Stimulated activated CD4-positive, alpha-beta T cell treated with anti-CD3 and anti-CD28 coated beads, Interleukin-1b, Interleukin-23, amount 100 ng/mL, for 4 hours (primary cell): ENCODE measurements at regions not wholly inside any gene's neighbourhood (a gene's known extent, or its start where the extent isn't known, plus 50 kb on each side); places are given as distances from the start of the nearest gene placed in this dataset.
"Not testable (repeated sequence)": the region's sequence is repeated elsewhere in the genome, so short reads cannot be mapped to it uniquely, and the experiment has no call there.

Source experiments
- DNase-seq, 2 donors: peaks; one replicate each; pipeline ENCODE4 v3.0.0-alpha.2; 2020; ENCODE audit warnings: low read depth in 2 of 2

DNA sequence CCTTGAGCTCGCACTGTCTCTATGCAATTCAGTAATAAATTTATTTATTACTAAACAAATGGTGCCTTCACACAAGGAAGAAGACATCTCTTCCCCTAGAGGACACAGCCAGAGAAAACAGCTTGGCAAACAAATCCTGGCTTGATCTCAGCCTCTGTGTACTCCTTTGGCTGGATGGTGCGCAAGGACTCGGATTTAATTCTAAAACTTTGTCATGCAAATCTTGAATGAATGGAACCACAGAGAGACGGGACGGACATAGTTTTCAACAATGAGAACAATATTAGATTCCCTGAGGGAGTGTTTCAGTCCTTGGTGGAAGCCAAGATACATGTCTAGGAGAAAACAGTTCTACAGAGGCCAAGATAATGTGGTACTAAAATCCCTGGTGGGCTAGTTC lies 349.5 kb downstream of the NPIPA8 start:
- DNase-seq = no peak

DNA sequence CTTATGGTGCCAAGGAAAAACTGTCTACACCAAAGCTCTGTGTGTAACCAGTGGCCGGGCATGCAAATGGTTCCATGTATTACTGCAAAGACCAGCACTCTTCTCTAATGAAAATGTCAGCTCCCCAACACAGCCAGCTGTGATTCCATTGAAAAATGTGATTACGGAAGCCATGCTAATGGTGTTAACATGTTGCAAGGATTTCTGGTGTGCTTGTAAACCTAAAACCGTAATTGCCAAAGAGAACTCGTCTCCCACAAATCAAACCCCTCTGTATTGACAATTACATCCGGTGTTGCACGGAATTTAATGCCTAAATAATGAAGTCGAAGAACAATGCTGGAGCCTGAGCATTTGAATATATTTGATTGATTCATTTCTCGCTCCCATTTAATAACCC lies 351.7 kb downstream of the NPIPA8 start:
- DNase-seq = no peak

DNA sequence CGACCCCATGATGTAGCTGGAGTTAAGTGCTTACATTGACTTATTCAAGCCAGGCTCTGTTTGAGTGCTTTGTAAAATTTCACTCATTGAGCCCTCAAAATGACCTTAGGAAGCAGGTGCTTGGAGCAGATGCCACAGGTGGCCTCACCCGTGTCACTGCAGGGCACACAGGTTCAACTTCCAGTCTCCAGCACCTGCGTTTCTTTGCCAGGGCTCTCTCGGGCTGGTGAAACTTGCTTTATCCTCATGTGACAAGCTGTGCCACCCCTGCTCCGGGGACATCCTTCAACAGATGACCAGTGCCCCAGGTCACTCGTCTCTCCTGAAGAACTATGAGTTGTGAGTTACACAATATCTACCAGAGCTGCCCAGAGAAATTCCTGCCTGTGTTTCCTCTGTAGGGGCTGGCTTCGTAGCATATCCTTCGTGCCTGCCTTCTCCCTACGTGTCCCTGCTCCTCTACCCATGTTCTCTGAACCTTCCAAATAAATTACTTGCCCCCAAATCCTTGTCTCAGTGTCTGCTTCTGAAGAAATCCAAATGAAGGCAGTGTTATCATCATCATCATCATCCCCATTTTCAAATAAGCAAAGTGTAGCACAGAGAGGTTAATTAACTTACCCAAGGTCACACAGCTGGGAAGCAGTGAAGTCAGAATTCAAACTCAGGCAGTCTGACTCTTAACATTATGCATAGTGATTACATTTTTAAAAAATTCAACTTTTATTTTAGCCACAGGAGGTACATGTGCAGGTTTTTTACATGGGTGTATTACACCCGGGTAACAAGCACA lies 352.5 kb downstream of the NPIPA8 start:
- no peak for DNase-seq

DNA sequence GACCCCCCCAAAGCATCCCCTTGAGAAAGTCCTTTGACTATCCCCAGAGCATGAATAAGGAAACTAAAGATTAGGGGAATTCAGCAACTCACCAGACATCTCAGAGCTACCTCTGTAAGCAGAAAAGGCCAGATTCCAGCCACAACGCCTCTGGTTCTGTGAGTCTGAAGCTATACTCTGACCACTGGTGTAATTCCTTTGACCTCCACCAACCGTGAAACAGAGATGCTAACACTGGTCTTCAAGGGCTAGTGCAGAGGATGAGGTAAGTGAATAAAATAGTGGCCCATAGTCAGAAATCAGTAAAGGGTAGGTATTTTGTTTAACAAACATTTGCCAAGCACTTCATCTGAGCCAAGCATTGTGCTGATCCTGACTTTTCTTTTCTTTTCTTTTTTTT lies 353.4 kb downstream of the NPIPA8 start:
- no peak for DNase-seq

DNA sequence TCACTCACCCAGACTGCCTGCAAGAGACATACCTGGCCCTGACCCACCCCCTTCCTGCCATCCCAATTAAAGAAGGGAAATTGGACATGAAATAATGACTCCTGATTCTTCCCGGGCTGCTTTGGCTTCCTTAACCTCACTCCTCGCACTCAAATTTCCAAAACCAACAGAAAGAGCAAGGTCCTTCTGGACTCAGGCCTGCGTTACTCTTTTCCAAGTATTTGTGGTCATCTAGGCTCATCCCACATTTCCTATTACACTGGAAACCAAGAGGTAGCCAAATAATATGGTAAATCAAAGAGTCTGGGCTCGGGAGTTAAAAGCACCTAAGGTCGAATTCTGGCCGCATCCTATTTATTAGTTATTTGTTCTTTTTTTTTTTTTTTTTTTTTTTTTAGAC lies 359.3 kb downstream of the NPIPA8 start:
- no peak for DNase-seq

DNA sequence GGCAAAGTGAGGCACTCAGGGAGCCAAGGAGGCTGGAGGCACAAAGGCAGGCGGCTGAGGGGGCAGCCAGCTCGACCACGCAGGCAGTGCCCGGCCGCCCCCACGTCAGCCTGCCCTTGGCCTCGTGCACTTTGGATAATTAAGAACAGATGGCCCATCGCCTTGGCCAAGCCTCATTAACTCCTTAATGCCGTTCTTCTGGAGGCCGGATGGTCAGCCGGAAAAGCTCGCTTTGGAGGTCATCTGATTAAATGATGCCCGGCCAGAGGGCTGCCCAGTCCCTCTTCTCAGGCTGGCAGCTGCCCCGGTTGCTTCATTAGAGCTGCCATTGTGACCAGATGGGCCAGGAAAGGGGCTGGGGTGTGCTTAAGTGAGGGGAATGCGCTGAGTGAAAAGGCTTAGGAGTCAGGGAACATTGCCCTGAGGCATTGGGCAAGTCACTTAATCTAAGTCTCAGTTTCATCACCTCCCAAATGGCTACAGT lies 364.0 kb downstream of the NPIPA8 start:
- DNase-seq = no peak

DNA sequence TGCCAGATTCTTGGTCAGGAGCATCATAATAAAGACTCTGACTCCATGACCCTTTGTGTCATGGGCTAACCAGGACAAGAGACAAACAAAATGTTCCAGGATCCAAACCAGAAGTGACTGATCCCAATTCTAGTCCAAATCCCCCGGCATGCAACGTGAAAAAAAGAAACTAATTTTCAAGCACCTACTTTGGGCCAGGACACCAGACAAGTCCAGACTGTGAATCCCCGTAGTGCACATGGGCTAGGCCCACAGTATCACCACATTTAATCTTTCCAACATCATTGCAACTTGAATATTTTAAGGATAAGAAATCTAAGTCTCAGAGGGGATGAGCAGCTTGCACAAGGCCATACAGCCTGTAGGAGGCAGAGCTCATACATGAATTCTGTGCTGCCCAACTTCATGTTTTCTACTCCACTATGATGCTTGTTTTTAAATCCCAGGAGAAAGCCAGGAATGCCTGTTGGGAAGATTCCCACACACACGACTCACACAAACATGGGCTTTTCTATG lies 365.7 kb downstream of the NPIPA8 start:
- no peak for DNase-seq

DNA sequence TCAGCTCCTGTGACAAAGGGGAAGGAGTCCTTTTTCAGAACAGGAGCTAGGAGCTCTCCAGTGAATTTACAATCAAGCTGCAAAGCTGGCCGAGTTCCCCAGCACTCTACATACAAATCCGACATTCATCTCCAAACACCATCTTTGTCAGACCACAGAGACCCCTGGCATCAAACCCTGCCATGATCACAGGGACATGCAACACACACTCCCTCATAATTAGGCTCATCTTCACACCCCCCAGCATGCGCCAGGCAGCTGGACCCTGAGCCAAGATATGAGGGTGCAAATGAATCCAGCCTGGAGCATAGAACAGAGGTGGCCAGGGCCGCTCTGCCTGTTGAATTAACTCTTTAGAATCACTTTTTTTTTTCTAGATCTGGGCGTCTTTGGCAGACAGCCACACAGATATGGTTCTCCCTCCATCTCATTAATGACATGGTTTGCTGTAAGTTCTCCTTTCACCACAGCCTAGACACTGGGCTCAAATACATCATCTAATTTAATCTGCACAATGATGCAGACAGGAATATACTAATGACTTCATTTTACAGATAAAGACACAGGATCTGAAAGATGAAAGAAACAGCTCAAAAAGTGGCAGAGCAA lies 366.3 kb downstream of the NPIPA8 start:
- no peak for DNase-seq

DNA sequence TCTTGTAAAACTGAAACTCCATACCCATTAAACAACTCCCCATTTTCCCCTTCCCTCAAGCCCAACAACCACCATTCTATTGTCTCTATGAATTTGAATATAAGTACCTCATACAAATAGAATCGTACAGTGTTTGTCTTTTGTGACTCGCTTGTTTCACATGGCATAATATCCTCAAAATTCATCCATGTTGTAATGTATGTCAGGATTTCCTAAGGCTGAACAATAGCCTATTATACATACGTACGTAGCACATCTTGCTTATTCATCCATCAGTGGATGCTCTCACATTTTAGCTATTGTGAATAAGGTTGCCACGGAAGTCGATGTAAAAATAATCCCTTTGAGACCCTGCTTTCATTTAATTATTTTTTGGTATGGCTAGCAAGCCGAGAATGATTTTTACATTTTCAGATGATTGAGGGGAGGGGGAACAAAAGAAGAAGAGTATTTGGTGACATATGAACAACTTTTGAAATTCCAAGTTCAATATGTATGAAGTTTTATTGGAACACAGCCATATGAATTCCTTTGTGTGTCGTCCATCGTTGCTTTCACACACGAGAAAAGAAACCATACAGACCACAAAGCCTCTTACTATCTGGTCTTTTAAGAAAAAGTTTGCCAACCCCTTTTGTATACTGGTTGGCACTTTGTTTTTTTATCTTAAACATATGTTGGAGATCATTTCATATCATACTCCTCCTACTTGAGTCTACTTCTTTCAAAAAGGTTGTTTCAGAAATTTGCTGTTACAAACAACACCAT lies 371.2 kb downstream of the NPIPA8 start:
- no peak for DNase-seq

DNA sequence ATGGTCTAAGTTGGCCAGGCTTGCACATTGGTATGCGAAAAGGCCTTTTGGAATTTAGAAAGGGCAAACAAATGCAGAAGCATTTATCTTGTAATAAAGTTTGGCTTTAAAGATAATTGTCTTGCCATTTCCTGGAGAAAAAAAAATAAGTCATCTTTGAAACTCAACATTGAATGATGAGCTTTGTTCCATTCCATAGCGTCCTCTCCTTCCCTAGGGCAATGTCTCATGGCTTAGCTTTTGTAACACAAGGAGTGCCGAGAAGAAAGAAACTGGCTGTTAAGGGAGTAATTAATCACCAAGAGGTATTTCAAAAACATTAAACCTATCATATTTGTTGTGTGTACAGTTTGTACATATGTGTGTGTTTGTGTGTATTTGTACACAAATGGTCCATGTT lies 372.3 kb downstream of the NPIPA8 start:
- no peak for DNase-seq

DNA sequence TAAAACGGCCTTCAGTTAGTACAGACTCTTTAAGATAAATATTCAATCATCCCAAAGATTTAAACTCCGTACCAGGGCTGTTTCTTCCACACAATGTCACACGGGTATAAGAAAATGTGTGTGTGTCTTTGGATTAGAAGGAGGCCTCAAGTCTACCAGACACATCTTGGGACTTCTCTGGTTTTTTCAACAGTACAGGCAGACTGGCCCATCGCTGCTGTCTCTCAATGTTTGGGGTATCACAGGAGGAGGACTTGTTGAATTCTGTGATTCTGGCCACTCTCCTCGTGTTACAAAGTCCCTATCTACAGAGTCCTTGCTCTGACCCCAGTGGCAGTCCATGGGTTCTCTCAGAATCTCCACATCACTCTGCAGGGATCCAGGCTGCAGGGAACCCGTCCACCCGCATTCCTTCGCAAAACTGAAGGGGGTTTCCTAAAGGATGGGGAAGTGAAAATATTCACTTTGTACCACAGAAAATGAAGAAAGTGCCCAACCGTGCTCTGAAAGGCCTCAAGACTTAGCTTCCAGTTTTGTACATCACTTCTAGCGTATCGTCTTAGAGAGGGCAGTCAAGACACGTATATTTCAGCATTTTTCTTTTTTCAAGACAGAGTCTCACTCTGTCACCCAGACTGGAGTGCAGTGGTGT lies 373.2 kb downstream of the NPIPA8 start:
- DNase-seq = no peak

DNA sequence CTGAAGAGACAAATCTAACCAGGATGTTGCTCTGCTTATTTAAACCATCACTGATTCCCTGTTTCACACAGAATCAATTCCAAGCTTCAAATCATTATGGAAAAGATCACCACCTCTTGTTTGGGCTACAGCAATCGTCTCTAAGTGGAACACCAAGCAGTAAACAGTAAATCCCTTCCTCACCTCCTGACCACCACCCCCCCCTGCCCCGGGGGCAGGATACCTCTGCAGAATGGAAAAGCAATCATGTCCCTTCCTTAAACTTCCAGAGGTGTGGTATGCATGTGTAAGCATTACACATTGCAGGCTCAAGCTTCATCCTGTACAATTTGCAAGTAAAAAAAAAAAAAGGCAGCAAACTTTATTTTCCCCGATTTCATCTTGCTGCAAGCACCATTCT lies 373.8 kb downstream of the NPIPA8 start:
- no peak for DNase-seq

DNA sequence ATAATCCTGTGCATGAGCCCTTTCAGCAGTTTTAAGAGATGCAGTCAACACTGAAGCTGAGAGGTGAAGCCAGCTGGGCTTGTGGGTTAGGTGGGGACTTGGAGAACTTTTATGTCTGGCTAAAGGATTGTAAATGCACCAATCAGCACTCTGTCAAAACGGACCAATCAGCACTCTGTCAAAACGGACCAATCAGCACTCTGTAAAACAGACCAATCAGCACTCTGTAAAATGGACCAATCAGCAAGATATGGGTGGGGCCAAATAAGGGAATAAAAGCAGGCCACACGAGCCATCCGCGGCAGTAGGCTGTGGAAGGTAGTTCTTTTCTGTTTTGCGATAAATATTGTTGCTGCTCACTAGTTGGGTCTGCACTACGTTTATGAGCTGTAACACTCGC lies 374.7 kb downstream of the NPIPA8 start:
- not testable (repeated sequence) for DNase-seq

DNA sequence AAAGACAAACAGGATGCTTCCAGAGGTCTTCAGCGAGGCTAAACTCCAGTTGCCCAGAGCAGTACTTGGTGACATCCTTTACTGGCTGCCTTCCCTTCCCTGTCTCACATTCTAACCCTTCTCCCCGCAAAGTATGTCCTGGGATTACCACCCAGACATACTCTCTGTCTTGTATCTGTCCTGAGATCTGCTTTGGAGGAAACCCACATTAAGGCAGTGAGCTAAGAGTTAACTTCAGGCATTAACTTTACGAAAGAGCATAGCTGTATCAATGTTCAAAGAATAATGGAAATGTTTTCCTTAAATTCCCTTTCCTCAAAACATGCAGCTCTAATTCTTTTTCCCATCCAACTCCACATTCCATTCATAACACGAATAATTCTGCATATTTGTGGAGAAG lies 385.2 kb downstream of the NPIPA8 start:
- DNase-seq = no peak

DNA sequence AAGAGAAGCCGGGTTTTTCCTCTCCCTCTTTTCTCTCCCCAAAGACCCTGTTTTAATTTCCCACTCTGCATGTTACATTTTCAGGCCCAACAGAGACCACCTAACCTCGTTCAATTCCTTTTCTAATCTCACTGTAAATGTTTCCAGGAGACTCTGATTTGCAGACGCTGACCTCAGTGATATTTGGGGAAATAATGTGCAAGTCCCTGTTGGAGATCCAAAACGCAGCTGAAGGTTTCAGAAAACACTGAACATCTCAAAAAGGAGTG lies 386.6 kb downstream of the NPIPA8 start:
- DNase-seq = no peak

DNA sequence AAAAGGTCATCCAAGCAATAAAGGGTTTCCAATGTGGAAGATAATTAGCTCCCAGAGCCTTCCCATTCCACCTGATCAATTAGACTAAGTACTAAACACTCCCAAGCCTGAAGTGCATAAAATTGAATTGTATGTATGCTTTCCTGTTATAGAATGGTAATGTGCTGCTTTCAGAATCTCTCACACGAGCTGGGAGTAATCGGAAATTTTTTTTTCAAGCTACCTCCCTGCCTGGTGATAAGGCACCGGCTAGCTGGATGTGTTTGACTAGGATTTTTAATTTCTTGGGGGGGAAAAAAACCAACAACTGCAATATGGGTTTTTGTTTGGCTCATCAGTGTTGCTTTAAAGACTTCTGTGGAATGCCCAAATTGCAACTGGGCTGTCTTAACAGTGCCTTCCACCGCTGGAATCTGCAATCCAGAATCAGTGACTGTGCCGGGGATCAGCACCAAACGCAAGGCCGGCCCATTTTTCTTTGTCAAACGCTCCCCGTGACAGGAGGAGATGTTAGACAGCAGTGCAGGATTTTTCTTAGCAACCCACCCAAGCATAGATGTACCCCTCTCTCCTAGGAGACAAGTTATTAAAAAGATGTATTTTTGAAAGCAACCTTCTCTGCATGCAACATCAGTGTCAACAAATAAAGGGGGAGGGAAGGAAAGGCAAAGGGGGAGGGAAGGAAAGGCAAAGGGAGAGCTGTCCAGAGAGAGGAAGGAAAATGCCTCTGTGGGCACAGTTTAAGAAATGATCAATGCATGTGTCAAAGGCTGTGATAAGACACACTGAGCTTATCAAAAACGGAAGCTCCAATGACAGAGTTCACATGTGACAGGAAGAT lies 387.2 kb downstream of the NPIPA8 start:
- no peak for DNase-seq

DNA sequence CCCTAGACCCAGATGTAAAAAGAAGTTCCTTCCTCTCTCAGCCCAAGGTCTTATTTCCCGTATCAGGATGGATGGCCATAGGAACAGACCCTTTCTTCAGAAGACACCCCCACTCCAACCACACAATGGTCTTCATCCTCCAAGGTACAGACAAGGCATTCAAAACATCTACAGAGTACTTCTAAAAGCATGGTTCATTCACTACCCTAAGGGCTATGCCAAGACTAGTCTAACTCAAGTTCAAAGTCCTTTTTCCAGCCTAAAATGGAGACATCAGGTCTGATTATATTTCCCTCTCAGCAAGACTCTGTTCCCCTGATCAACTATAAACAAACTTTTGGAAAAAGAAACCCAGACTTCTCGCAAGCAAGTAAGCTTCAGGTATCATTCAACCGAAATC lies 388.9 kb downstream of the NPIPA8 start:
- DNase-seq = no peak

DNA sequence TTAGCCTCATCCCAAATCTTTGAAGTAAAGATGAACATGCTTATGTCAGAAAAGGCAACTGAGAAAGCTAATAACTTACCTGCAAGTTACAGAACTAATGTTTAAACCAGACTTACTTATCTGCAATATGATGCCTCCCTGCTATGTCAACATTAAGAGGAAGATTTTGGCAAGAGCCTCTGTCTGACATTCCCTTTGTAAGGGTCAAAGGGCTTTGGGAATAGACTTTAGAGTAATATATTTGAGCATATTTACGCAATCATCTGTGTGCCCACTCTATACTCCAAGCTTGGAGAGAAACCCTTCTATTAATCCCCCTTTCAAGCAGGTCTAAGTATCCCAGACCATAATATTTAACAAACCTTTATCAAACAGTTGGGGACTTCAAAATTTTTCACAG lies 389.4 kb downstream of the NPIPA8 start:
- no peak for DNase-seq

DNA sequence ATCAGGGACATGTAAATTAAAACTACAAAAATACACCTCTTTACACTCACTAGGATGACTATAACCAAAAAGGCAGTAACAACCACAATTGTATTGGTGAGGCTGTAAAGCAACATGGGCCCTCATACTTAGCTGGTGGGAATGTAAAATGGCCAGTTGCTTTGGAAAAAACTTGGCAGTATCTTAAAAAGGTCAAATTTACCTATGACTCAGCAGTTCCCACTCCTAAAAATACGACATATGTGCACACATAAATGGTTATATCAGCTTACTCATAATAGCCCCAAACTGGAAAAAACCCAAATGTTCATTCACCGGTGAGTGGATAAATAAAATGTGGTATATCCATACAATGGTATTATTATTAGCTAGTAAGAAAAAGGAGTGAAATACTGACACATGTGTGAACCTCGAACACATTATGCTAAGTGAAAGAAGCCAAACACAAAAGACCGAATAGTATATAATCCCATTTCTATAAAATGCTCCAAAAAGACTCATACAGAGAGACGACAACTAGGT lies 391.4 kb downstream of the NPIPA8 start:
- DNase-seq = no peak

DNA sequence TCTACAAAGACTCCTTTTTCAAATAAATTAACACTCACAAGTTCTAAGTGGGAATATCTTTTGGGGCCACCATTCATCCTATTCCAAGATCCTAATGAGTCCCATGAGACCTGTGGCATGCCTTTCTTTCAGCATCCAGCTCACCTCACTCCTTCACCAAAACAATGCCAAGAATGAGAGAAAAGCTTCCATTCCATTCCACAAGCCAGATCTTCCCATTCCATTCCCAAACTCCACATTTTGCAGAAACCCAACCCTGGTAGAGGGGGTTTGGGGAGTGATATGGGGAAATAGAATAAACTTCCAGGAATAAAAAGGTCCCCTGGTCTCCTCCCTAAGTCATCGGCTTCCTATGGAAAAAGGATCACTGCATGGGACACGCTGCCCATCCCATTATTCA lies 392.2 kb downstream of the NPIPA8 start:
- no peak for DNase-seq

DNA sequence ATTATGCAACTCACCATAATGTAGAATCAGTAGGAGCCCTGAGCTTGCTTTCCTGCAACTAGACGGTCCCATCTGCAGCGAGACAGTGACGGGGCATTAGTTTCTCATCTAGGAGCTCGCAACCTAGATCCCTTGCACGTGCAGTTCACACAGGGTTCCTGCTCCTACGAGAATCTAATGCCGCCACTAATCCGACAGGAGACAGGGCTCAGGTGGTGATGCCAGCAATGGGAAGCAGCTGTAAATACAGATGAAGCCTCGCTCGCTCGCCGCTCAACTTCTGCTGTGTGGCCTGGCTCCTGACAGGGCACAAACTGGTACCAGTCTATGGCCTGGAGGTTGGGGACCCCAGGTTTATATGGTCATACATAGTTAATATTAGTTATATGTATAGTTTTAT lies 394.5 kb downstream of the NPIPA8 start:
- no peak for DNase-seq
